SU-DHL-6 (cell line): ENCODE measurements at regions not wholly inside any gene's neighbourhood (a gene's known extent, or its start where the extent isn't known, plus 50 kb on each side); places are given as distances from the start of the nearest gene placed in this dataset.

Source experiments
- H2AFZ ChIP-seq: fragments of 200-600 bp; sonication (generic); 2 replicates; pipeline ENCODE4 v1.6.1; 2014; ENCODE audit warnings: low read depth, mild to moderate bottlenecking, moderate library complexity, mixed read lengths, antibody characterized with exemption, low read length; ENCODE audit not compliant: severe bottlenecking
- H3F3A ChIP-seq: fragments of 200-600 bp; shearing (Covaris generic); 2 replicates; pipeline ENCODE4 v1.6.0; 2016; ENCODE audit warnings: antibody characterized with exemption, mild to moderate bottlenecking; ENCODE audit not compliant: insufficient read depth
- H3K27ac ChIP-seq: fragments of 200-600 bp; sonication (generic); 2 replicates; pipeline ENCODE4 v1.5.1; 2016; ENCODE audit warnings: low read depth, mild to moderate bottlenecking, low read length, moderate library complexity, mixed read lengths
- H3K27me3 ChIP-seq: fragments of 200-600 bp; sonication (generic), shearing (Covaris generic); 2 replicates; pipeline ENCODE4 v1.6.0; 2014; ENCODE audit warnings: mild to moderate bottlenecking, low read length
- H3K36me3 ChIP-seq: fragments of 200-600 bp; sonication (generic); 2 replicates; pipeline ENCODE4 v1.6.1; 2014; ENCODE audit warnings: mild to moderate bottlenecking, low read length, mixed read lengths
- H3K4me2 ChIP-seq: fragments of 300-600, 200-600 bp; shearing (Covaris generic), sonication (generic); 2 replicates; pipeline ENCODE4 v1.6.0; 2014; ENCODE audit warnings: low read length, low read depth, mild to moderate bottlenecking; ENCODE audit not compliant: poor library complexity, severe bottlenecking
- H3K4me3 ChIP-seq: fragments of 200-600 bp; sonication (generic); 2 replicates; pipeline ENCODE4 v1.5.1; 2014; ENCODE audit warnings: antibody characterized with exemption, low read length, mild to moderate bottlenecking, mixed read lengths; ENCODE audit not compliant: insufficient read depth, poor library complexity, severe bottlenecking
- H3K79me2 ChIP-seq: fragments of 200-600 bp; sonication (generic); 2 replicates; pipeline ENCODE4 v1.6.1; 2014; ENCODE audit warnings: mild to moderate bottlenecking, low read length, moderate library complexity; ENCODE audit not compliant: insufficient read depth
- H3K9ac ChIP-seq: fragments of 200-600 bp; sonication (generic); 2 replicates; pipeline ENCODE4 v1.7.0; 2014; ENCODE audit warnings: mild to moderate bottlenecking, low read length
- H3K9me2 ChIP-seq: fragments of 200-600 bp; sonication (generic); replicated peaks from 2 replicates; pipeline ENCODE4 v1.6.1; 2014; ENCODE audit warnings: low read length; ENCODE audit not compliant: insufficient read depth
- H3K9me3 ChIP-seq: fragments of 200-600 bp; sonication (generic); 2 replicates; pipeline ENCODE4 v1.6.1; 2014; ENCODE audit warnings: low read length, mixed read lengths; ENCODE audit not compliant: insufficient read depth
- H4K20me1 ChIP-seq: fragments of 200-600 bp; sonication (generic); 2 replicates; pipeline ENCODE4 v1.6.1; 2014; ENCODE audit warnings: low read depth, mild to moderate bottlenecking, antibody characterized with exemption, low read length, moderate library complexity, mixed read lengths
- EZH2phosphoT487 ChIP-seq: fragments of 200-600 bp; sonication (generic), shearing (Covaris generic); conservative IDR thresholded peaks from 2 replicates; pipeline ENCODE4 v1.6.1; 2018; ENCODE audit warnings: mild to moderate bottlenecking, antibody characterized with exemption, low read length, moderate library complexity, mixed read lengths
- TF ChIP-seq, protein P1 (sequence below): fragments of 200-600 bp; sonication (generic); IDR thresholded peaks from one replicate; pipeline ENCODE4 v1.5.1; 2017; ENCODE audit warnings: antibody characterized with exemption, mild to moderate bottlenecking, low read length, moderate library complexity; ENCODE audit not compliant: insufficient read depth, poor library complexity, severe bottlenecking

DNA sequence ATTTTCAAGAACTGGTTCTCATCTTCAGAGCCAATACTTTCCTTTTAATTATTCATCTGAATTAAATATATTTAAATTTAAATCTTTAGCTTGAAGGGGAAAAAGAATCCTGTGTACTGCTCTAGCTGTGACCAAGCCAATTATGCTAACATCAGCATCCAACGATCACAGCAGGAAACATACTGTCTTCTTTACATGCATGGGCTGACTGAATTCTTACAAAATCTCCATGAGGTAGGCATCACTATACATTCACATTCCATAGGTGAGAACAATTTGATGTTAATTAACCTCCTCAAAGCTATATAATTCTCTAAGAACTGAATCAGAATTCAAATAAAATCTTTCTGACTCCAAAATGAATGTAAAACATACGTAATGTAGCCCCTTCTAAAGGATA is 118.8 kb upstream of the MAP2 start:
- H3K79me2 ChIP-seq, result no peaks in the 10 kb centered on the region
- H3K9ac ChIP-seq, result no peak overlapping the region
- H3K9me2 ChIP-seq, result no peaks in the 10 kb centered on the region
- H4K20me1 ChIP-seq, result no peaks in the 10 kb centered on the region
- no peak overlapping the region for H3K4me3 ChIP-seq
- no peak for TF ChIP-seq EZH2phosphoT487
- no peak overlapping the region for H3K27ac ChIP-seq
- H3K9me3 ChIP-seq, result no peaks in the 10 kb centered on the region
- H2AFZ ChIP-seq, result no peak overlapping the region
- H3K4me2 ChIP-seq, result no peak overlapping the region
- no peaks in the 10 kb centered on the region for H3K36me3 ChIP-seq
- no peaks in the 10 kb centered on the region for H3F3A ChIP-seq
- H3K27me3 ChIP-seq, result no peaks in the 10 kb centered on the region; the same call in 1 of the 2 replicates

DNA sequence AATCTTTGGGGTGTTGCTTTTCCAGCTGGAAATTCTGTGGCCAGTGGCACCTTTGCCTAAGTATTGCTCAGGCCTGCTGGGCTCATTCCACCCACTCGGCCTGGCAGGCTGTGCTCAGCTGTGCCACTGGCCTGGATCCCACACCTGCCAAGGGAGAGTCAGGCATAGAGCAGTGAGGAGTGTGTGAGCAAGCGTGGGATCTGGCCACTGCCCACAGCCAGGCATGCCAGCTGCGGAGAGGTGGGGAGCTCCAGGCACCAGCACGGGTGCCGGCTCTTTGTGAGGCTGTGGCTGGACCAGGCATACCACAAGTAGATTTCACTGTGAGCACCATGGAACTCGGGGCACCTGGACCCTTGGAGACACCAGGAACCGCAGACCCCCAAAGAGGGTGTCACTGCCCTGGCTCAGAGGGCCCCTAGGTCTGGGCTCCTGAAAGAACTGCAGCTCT is 118.1 kb upstream of the MAP2 start:
- H3K9ac ChIP-seq, result no peak overlapping the region

DNA sequence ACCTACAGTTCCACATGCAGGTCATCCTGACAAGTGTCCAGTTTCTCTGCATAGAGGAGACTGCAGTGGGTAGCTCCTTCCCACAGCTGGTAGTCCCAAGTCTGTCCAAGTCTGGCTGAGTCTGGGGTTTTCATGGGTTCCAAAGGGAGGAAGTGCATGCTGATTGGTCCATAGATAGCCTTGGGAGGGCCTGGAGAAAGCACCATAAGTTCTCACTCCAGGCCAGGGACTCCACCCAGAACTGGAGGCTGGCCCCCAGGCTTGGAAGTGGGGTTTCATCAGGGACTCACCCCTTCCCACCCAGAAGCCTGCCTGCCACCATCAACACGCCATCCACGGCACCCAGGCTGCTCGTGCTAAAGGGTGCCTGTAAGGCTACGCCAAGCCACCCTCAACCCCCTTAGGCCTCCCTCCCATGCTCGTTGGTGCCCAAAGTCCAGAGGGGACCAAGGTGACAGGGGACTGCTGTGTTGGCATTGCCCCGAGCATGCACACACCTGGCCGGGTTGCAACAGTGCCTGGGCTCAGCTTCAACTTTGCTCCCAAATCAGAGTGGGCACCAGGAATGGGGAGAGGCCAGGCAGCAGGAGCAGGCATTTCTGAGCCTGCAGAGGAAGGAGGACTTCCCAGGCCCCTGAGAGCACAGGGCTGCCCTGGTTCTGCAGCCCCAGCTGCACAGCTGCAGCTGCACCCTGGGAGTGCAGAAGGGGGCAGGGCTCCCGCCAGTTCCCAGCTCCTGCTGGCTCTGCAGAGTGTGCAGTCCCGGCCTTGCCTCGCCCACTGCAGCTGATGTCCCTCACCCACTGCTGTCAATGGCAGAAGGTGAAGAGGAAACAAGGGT is 116.5 kb upstream of the MAP2 start:
- no peaks in the 10 kb centered on the region; the same call in 1 of the 2 replicates for H3K27me3 ChIP-seq
- H3K36me3 ChIP-seq, result no peaks in the 10 kb centered on the region
- H3F3A ChIP-seq, result no peaks in the 10 kb centered on the region
- TF ChIP-seq EZH2phosphoT487, result no peak
- TF ChIP-seq, protein P1, sequence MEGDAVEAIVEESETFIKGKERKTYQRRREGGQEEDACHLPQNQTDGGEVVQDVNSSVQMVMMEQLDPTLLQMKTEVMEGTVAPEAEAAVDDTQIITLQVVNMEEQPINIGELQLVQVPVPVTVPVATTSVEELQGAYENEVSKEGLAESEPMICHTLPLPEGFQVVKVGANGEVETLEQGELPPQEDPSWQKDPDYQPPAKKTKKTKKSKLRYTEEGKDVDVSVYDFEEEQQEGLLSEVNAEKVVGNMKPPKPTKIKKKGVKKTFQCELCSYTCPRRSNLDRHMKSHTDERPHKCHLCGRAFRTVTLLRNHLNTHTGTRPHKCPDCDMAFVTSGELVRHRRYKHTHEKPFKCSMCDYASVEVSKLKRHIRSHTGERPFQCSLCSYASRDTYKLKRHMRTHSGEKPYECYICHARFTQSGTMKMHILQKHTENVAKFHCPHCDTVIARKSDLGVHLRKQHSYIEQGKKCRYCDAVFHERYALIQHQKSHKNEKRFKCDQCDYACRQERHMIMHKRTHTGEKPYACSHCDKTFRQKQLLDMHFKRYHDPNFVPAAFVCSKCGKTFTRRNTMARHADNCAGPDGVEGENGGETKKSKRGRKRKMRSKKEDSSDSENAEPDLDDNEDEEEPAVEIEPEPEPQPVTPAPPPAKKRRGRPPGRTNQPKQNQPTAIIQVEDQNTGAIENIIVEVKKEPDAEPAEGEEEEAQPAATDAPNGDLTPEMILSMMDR, result no peak
- no peaks in the 10 kb centered on the region for H4K20me1 ChIP-seq
- H3K9ac ChIP-seq, result no peak overlapping the region
- no peak overlapping the region for H3K4me2 ChIP-seq
- H3K4me3 ChIP-seq, result no peak overlapping the region
- H3K79me2 ChIP-seq, result no peaks in the 10 kb centered on the region
- no peak overlapping the region for H2AFZ ChIP-seq
- H3K9me2 ChIP-seq, result no peaks in the 10 kb centered on the region
- no peaks in the 10 kb centered on the region for H3K9me3 ChIP-seq
- H3K27ac ChIP-seq, result no peak overlapping the region

More for the DNA sequence above, 118.1 kb upstream of the MAP2 start:
- no peak for TF ChIP-seq EZH2phosphoT487
- TF ChIP-seq, protein P1, result no peak
- no peak overlapping the region for H3K4me3 ChIP-seq
- no peaks in the 10 kb centered on the region for H3K36me3 ChIP-seq
- H3K27ac ChIP-seq, result no peak overlapping the region
- H3K27me3 ChIP-seq, result no peaks in the 10 kb centered on the region; the same call in 1 of the 2 replicates
- H4K20me1 ChIP-seq, result no peaks in the 10 kb centered on the region
- H2AFZ ChIP-seq, result no peak overlapping the region
- H3K9me3 ChIP-seq, result no peaks in the 10 kb centered on the region
- H3K4me2 ChIP-seq, result no peak overlapping the region
- no peaks in the 10 kb centered on the region for H3K9me2 ChIP-seq
- H3F3A ChIP-seq, result no peaks in the 10 kb centered on the region
- H3K79me2 ChIP-seq, result no peaks in the 10 kb centered on the region

DNA sequence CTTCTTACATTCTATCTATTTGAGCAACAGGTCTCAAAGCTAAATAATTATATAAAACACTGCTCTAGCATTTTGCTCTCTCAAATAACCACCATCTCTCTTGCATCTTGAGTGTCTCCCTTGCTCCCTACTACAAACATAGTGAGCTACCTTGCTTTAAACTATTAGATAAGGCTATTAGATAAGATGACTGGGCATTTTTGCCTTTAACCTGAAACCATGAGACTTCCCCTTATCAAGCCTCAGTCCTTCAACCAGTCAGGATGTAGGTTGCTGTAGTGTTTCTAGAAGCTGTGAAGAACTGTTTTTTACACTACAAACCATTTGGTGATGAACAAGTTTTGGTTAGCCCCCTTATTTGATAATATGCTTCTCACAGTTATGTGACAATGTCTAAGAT is 115.4 kb upstream of the MAP2 start:
- Histone ChIP-seq H3K9me3 (no peaks in the 10 kb centered on the region), H3K9me2 (no peaks in the 10 kb centered on the region), H3K36me3 (no peaks in the 10 kb centered on the region), H3K9ac (no peak overlapping the region), H3K79me2 (no peaks in the 10 kb centered on the region), H3K27me3 (no peaks in the 10 kb centered on the region; the same call in 1 of the 2 replicates), H3K4me2 (no peak overlapping the region), H4K20me1 (no peaks in the 10 kb centered on the region), H3K4me3 (no peak overlapping the region), H3F3A (no peaks in the 10 kb centered on the region), H2AFZ (no peak overlapping the region), H3K27ac (no peak overlapping the region)
- TF ChIP-seq EZH2phosphoT487, result no peak
- TF ChIP-seq, protein P1, result no peak
